Astrocyte (in vitro differentiated cells and primary cell): ENCODE measurements at regions not wholly inside any gene's neighbourhood (a gene's known extent, or its start where the extent isn't known, plus 50 kb on each side); places are given as distances from the start of the nearest gene placed in this dataset.

Experiments used
- CTCF ChIP-seq: IDR thresholded peaks from 2 replicates; pipeline ENCODE4 v1.5.1; 2011; ENCODE audit warnings: low read depth, mild to moderate bottlenecking, inconsistent platforms, low read length, moderate library complexity; ENCODE audit not compliant: insufficient read depth
- EZH2 ChIP-seq: IDR thresholded peaks from 2 replicates; pipeline ENCODE4 v1.6.1; 2012; ENCODE audit warnings: mild to moderate bottlenecking, low read length, inconsistent platforms; ENCODE audit not compliant: insufficient read depth

- TF ChIP-seq CTCF (no peak), EZH2 (no peak)
Measured at GRCh38 chr11:92687724-92688123, 281.7 kb upstream of the MTNR1B start.
